BJ (cell line): ENCODE measurements at regions not wholly inside any gene's neighbourhood (a gene's known extent, or its start where the extent isn't known, plus 50 kb on each side); places are given as distances from the start of the nearest gene placed in this dataset.

Source experiments
- CTCF ChIA-PET: fragments of 350-600 bp; formaldehyde crosslinking; extraction: SDS; loops from one replicate; lab custom pipeline; 2021; ENCODE audit warnings: antibody characterized with exemption, inconsistent platforms; lab: Yijun Ruan, JAX
- POLR2A ChIA-PET: fragments of 300-600 bp; sonication (Branson Sonifier 250); formaldehyde crosslinking; extraction: SDS; loops from one replicate; lab custom pipeline; 2021; ENCODE audit warnings: antibody characterized with exemption; lab: Charles Lee
- DNase-seq: peaks from one replicate; pipeline ENCODE4 v3.0.0-alpha.2; 2011; ENCODE audit warnings: low read depth
- H3K27me3 ChIP-seq: 2 replicates; pipeline ENCODE4 v1.6.0; 2011; ENCODE audit warnings: low read length; ENCODE audit not compliant: control insufficient read depth, insufficient read depth
- H3K36me3 ChIP-seq: 2 replicates; pipeline ENCODE4 v1.5.1; 2011; ENCODE audit warnings: low read length; ENCODE audit not compliant: control insufficient read depth, insufficient read depth
- H3K4me3 ChIP-seq: 2 replicates; pipeline ENCODE4 v1.5.1; 2011; ENCODE audit warnings: low read depth, mild to moderate bottlenecking, control low read depth, low read length
- CTCF ChIP-seq: IDR thresholded peaks from 2 replicates; pipeline ENCODE4 v1.5.1; 2011; ENCODE audit warnings: low read depth, mild to moderate bottlenecking, control low read depth, inconsistent platforms, low read length, moderate library complexity; ENCODE audit not compliant: insufficient read depth

- no peak for DNase-seq
- no peak for TF ChIP-seq CTCF
- CTCF ChIA-PET: no interaction called here
- no peaks in the 10 kb centered on the region for H3K27me3 ChIP-seq
- H3K4me3 ChIP-seq: no peak overlapping the region
- POLR2A ChIA-PET: no interaction called here
- H3K36me3 ChIP-seq: no peaks in the 10 kb centered on the region
Measured at GRCh38 chr13:63421123-63421522, 2005.5 kb upstream of the PCDH20 start.

GRCh38 chr13:63420685-63421084 is 2005.0 kb upstream of the PCDH20 start:
- H3K27me3 ChIP-seq: no peaks in the 10 kb centered on the region
- H3K36me3 ChIP-seq: no peaks in the 10 kb centered on the region
- POLR2A ChIA-PET: no interaction called here
- H3K4me3 ChIP-seq: no peak overlapping the region
- CTCF ChIA-PET: no interaction called here
- TF ChIP-seq CTCF: no peak
- no peak for DNase-seq

GRCh38 chr13:63414247-63414646 is 1998.6 kb upstream of the PCDH20 start:
- no peak for DNase-seq

GRCh38 chr13:63409791-63410351 is 1994.2 kb upstream of the PCDH20 start:
- POLR2A ChIA-PET: no interaction called here
- CTCF ChIA-PET: no interaction called here

More at GRCh38 chr13:63414247-63414646, 1998.6 kb upstream of the PCDH20 start:
- ChIA-PET CTCF (no interaction called here), POLR2A (no interaction called here)
- H3K36me3 ChIP-seq: no peaks in the 10 kb centered on the region
- H3K4me3 ChIP-seq: no peak overlapping the region
- TF ChIP-seq CTCF: no peak
- H3K27me3 ChIP-seq: no peaks in the 10 kb centered on the region

More at GRCh38 chr13:63409791-63410351, 1994.2 kb upstream of the PCDH20 start:
- Histone ChIP-seq H3K4me3 (no peak overlapping the region), H3K27me3 (no peaks in the 10 kb centered on the region), H3K36me3 (no peaks in the 10 kb centered on the region)
- DNase-seq: no peak
- no peak for TF ChIP-seq CTCF
